A549 (cell line): ENCODE measurements at regions not wholly inside any gene's neighbourhood (a gene's known extent, or its start where the extent isn't known, plus 50 kb on each side); places are given as distances from the start of the nearest gene placed in this dataset.

ENCODE experiments used
- ATAC-seq, 2 experiments: fragments of 200-7000 bp in 1 of 2; fragments of >200 bp in 1 of 2; cut with Nextera tagmentation in 1 of 2; cut with Tn5 transposase in 1 of 2; 3 replicates each; pipeline versions ENCODE4 v1.8.0 to v1.9.1; 2018 to 2020; ENCODE audit warnings: mild to moderate bottlenecking in 1 of 2, moderate library complexity in 1 of 2
- CTCF ChIA-PET: fragments of 300-600 bp; sonication (Branson Sonifier 250); formaldehyde crosslinking; extraction: SDS; loops from one replicate; lab custom pipeline; 2021; ENCODE audit warnings: antibody characterized with exemption, inconsistent platforms; lab: Yijun Ruan, JAX
- POLR2A ChIA-PET: fragments of 350-600 bp; formaldehyde crosslinking; extraction: SDS; loops from one replicate; lab custom pipeline; 2021; ENCODE audit warnings: antibody characterized with exemption, inconsistent platforms; lab: Yijun Ruan, JAX
- DNase-seq, 2 experiments: peaks; one replicate each; pipeline versions ENCODE4 v3.0.0 to v3.0.0-alpha.2; 2011 to 2016; ENCODE audit warnings: low read depth in 1 of 2, low spot score in 1 of 2
- FAIRE-seq: peaks from 2 replicates; lab custom pipeline; 2011; peaks lifted over from hg19 to GRCh38; lab: Jason Lieb, UNC
- H3K27ac ChIP-seq, 2 experiments: fragments of >200 bp; sonication (Bioruptor Twin); formaldehyde crosslinking; 3 replicates each; pipeline ENCODE4 v1.5.1; 2016 to 2017
- H3K4me1 ChIP-seq: fragments of >200 bp; sonication (Bioruptor Twin); formaldehyde crosslinking; 3 replicates; pipeline ENCODE4 v1.6.1; 2016
- H3K4me2 ChIP-seq: fragments of >200 bp; sonication (Bioruptor Twin); formaldehyde crosslinking; 3 replicates; pipeline ENCODE4 v1.6.1; 2016
- H3K4me3 ChIP-seq: fragments of >200 bp; sonication (Bioruptor Twin); formaldehyde crosslinking; 3 replicates; pipeline ENCODE4 v1.5.1; 2016
- H3K9me3 ChIP-seq: fragments of >200 bp; sonication (Bioruptor Twin); formaldehyde crosslinking; 3 replicates; pipeline ENCODE4 v1.6.1; 2016
- BHLHE40 ChIP-seq: IDR thresholded peaks from 2 replicates; pipeline ENCODE4 v1.6.1; 2012; ENCODE audit warnings: low read depth, low read length, inconsistent platforms
- CBX8 ChIP-seq: fragments of 200-600 bp; sonication (generic); IDR thresholded peaks from 2 replicates; pipeline ENCODE4 v1.6.1; 2016
- CEBPB ChIP-seq, 2 experiments: fragments of >200 bp in 1 of 2; sonication (Bioruptor Twin) in 1 of 2; formaldehyde crosslinking in 1 of 2; IDR thresholded peaks; 2 replicates each; pipeline ENCODE4 v1.6.1; 2012 to 2016
- CHD2 ChIP-seq: fragments of 150-350 bp; IDR thresholded peaks from 2 replicates; pipeline ENCODE4 v1.6.1; 2014; ENCODE audit warnings: low read length; ENCODE audit not compliant: partially characterized antibody
- CTCF ChIP-seq: fragments of >200 bp; sonication (Bioruptor Twin); formaldehyde crosslinking; IDR thresholded peaks from 3 replicates; pipeline ENCODE4 v1.5.1; 2016
- FOSL2 ChIP-seq, 2 experiments: fragments of 450-650 bp in 1 of 2; fragments of >200 bp in 1 of 2; sonication (Bioruptor Twin) in 1 of 2; formaldehyde crosslinking; IDR thresholded peaks; 2 replicates each; pipeline versions ENCODE4 v1.5.0 to v1.6.1; 2016 to 2020; ENCODE audit warnings: mild to moderate bottlenecking in 1 of 2, moderate library complexity in 1 of 2
- HDAC2 ChIP-seq: fragments of 200-600 bp; sonication (generic); IDR thresholded peaks from 2 replicates; pipeline ENCODE4 v1.6.1; 2016
- HES2 ChIP-seq: fragments of >200 bp; sonication (Bioruptor Twin); formaldehyde crosslinking; IDR thresholded peaks from 2 replicates; pipeline ENCODE4 v1.6.1; 2016
- HMGXB4 ChIP-seq: fragments of 250-450 bp; sonication (Bioruptor Pico); IDR thresholded peaks from 2 replicates; pipeline ENCODE4 v1.5.0; 2021; ENCODE audit warnings: mild to moderate bottlenecking, moderate library complexity, borderline replicate concordance
- HOXA7 ChIP-seq: fragments of 250-450 bp; sonication (Bioruptor Pico); IDR thresholded peaks from 2 replicates; pipeline ENCODE4 v1.5.0; 2020; ENCODE audit warnings: mild to moderate bottlenecking, moderate library complexity
- HOXB13 ChIP-seq: fragments of 250-450 bp; sonication (Bioruptor Pico); IDR thresholded peaks from 2 replicates; pipeline ENCODE4 v1.5.0; 2020; ENCODE audit warnings: low read depth, mild to moderate bottlenecking, moderate library complexity
- JUNB ChIP-seq: fragments of >200 bp; sonication (Bioruptor Twin); formaldehyde crosslinking; IDR thresholded peaks from 2 replicates; pipeline ENCODE4 v1.6.1; 2016
- MAZ ChIP-seq: fragments of 150-350 bp; IDR thresholded peaks from 2 replicates; pipeline ENCODE4 v1.6.1; 2014; ENCODE audit warnings: antibody characterized with exemption, low read depth, low read length, borderline replicate concordance
- MYC ChIP-seq: IDR thresholded peaks from 2 replicates; pipeline ENCODE4 v1.6.1; 2012; ENCODE audit warnings: mild to moderate bottlenecking, inconsistent platforms, low read length, improper control_type of control experiment, borderline replicate concordance
- NPAS2 ChIP-seq: fragments of 250-450 bp; sonication (Bioruptor Pico); IDR thresholded peaks from 2 replicates; pipeline ENCODE4 v1.8.0; 2022; ENCODE audit warnings: mild to moderate bottlenecking, moderate library complexity, borderline replicate concordance
- NR3C1 ChIP-seq: fragments of >200 bp; sonication (Bioruptor Twin); formaldehyde crosslinking; IDR thresholded peaks from 3 replicates; pipeline ENCODE4 v1.6.1; 2017
- RARB ChIP-seq: fragments of 250-450 bp; sonication (Bioruptor Pico); IDR thresholded peaks from 2 replicates; pipeline ENCODE4 v1.8.0; 2021; ENCODE audit warnings: mild to moderate bottlenecking, moderate library complexity
- SMC3 ChIP-seq: fragments of >200 bp; sonication (Bioruptor Twin); formaldehyde crosslinking; IDR thresholded peaks from 3 replicates; pipeline ENCODE4 v1.6.1; 2018; ENCODE audit warnings: inconsistent platforms
- SREBF2 ChIP-seq: fragments of 450-650 bp; IDR thresholded peaks from 2 replicates; pipeline ENCODE4 v1.6.1; 2014; ENCODE audit warnings: mild to moderate bottlenecking, moderate library complexity
- USF2 ChIP-seq: fragments of 450-650 bp; IDR thresholded peaks from 2 replicates; pipeline ENCODE4 v1.6.1; 2014; ENCODE audit warnings: antibody characterized with exemption
- ZC3H11A ChIP-seq: fragments of 450-650 bp; IDR thresholded peaks from 2 replicates; pipeline ENCODE4 v1.6.1; 2014; ENCODE audit warnings: antibody characterized with exemption, mild to moderate bottlenecking
- ZFP36 ChIP-seq: fragments of 450-650 bp; IDR thresholded peaks from 2 replicates; pipeline ENCODE4 v1.6.1; 2014; ENCODE audit warnings: borderline replicate concordance; ENCODE audit not compliant: partially characterized antibody
- WGBS: methylation state at CpG from one replicate; pipeline ENCODE4 v1.1.6; 2017; ENCODE audit errors: missing lambda C conversion rate; 5-methylcytosine and 5-hydroxymethylcytosine counted together

GRCh38 chr13:50408068-50408467 is 392.8 kb downstream of the KCNRG start:
- Histone ChIP-seq H3K4me1 (peaks cover 33% of the 10 kb centered on the region), H3K4me2 (no peak overlapping the region), H3K27ac (no peak overlapping the region), H3K9me3 (no peaks in the 10 kb centered on the region), H3K4me3 (no peak overlapping the region)
- ChIA-PET CTCF (interaction anchor here (0.9 kb wide), 1 partner anchor 11 kb away, joined by 4 read pairs; no protein-coding TSS in a partner anchor), POLR2A (no interaction called here)
- FAIRE-seq (no peak), DNase-seq (no peak), ATAC-seq (no peak)
- TF ChIP-seq MAZ, result no peak
- no peak for TF ChIP-seq SMC3
- TF ChIP-seq RARB, result no peak
- TF ChIP-seq JUNB, result no peak
- TF ChIP-seq CBX8, result no peak
- no peak for TF ChIP-seq FOSL2 (IDR thresholded peaks at IDR 0.05)
- no peak for TF ChIP-seq FOSL2 (CRISPR knock-in tag; IDR thresholded peaks at IDR 0.05)
- no peak for TF ChIP-seq CTCF
- no peak for TF ChIP-seq ZFP36
- no peak for TF ChIP-seq MYC
- no peak for TF ChIP-seq NR3C1
- no peak for TF ChIP-seq SREBF2
- no peak for TF ChIP-seq HMGXB4
- TF ChIP-seq HOXB13 (CRISPR knock-in tag), result no peak
- TF ChIP-seq HOXA7 (CRISPR knock-in tag), result no peak
- 83% methylated on average over 3 of the region's 3 CpGs for WGBS

- H3K9me3 ChIP-seq, result no peaks in the 10 kb centered on the region
- H3K4me2 ChIP-seq, result no peak overlapping the region
- ATAC-seq (no peak), DNase-seq (no peak), FAIRE-seq (no peak)
- 80% methylated on average over 1 of the region's 2 CpGs for WGBS
- H3K27ac ChIP-seq, result no peak overlapping the region
- no peak overlapping the region for H3K4me3 ChIP-seq
- POLR2A ChIA-PET, result no interaction called here
- CTCF ChIA-PET, result no interaction called here
- no peak for TF ChIP-seq MAZ
- TF ChIP-seq HDAC2, result no peak
- TF ChIP-seq CHD2, result no peak
- no peak for TF ChIP-seq SREBF2
- TF ChIP-seq CTCF, result no peak
- TF ChIP-seq USF2, result no peak
- TF ChIP-seq CEBPB (IDR thresholded peaks at IDR 0.05), result no peak
- no peak for TF ChIP-seq FOSL2 (IDR thresholded peaks at IDR 0.05)
- no peak for TF ChIP-seq FOSL2 (CRISPR knock-in tag; IDR thresholded peaks at IDR 0.05)
- TF ChIP-seq NPAS2 (CRISPR knock-in tag), result no peak
- TF ChIP-seq HES2, result no peak
- no peak for TF ChIP-seq BHLHE40
- no peak for TF ChIP-seq ZC3H11A
- peaks cover 26% of the 10 kb centered on the region for H3K4me1 ChIP-seq
Observed at GRCh38 chr13:50409220-50409619, 394.0 kb downstream of the KCNRG start.
